Keratinocyte (primary cell): ENCODE measurements at regions not wholly inside any gene's neighbourhood (a gene's known extent, or its start where the extent isn't known, plus 50 kb on each side); places are given as distances from the start of the nearest gene placed in this dataset.

Experiments
- DNase-seq: peaks from one replicate; pipeline ENCODE4 v3.0.0-alpha.2; 2011; ENCODE audit warnings: low read depth, missing footprints, low spot score
- FAIRE-seq: peaks from 2 replicates; lab custom pipeline; 2011; peaks lifted over from hg19 to GRCh38; lab: Jason Lieb, UNC
- H2AFZ ChIP-seq: 2 replicates; pipeline ENCODE4 v1.6.0; 2012; ENCODE audit warnings: low read length, control low read depth, inconsistent platforms; ENCODE audit not compliant: control insufficient read depth
- H3K27ac ChIP-seq: 2 replicates; pipeline ENCODE4 v1.5.1; 2011; ENCODE audit warnings: low read length; ENCODE audit not compliant: control insufficient read depth, insufficient read depth
- H3K27me3 ChIP-seq: 3 replicates; pipeline ENCODE4 v1.6.0; 2011; ENCODE audit warnings: low read length; ENCODE audit not compliant: control insufficient read depth, insufficient read depth; ENCODE audit errors: extremely low read depth
- H3K36me3 ChIP-seq, 2 experiments: 2 replicates in 1 of 2; 3 replicates in 1 of 2; pipeline ENCODE4 v1.5.1; 2011; ENCODE audit warnings: low read length in 2 of 2, mild to moderate bottlenecking in 1 of 2; ENCODE audit not compliant: control insufficient read depth in 2 of 2, insufficient read depth in 2 of 2; ENCODE audit errors: extremely low read depth in 1 of 2
- H3K4me1 ChIP-seq: 3 replicates; pipeline ENCODE4 v1.5.1; 2011; ENCODE audit warnings: low read length; ENCODE audit not compliant: control insufficient read depth, insufficient read depth; ENCODE audit errors: extremely low read depth
- H3K4me2 ChIP-seq: 3 replicates; pipeline ENCODE4 v1.6.0; 2011; ENCODE audit warnings: low read depth, low read length; ENCODE audit not compliant: control insufficient read depth, insufficient read depth; ENCODE audit errors: extremely low read depth
- H3K4me3 ChIP-seq, 3 experiments: fragments of 200-600 bp in 1 of 3; sonication (generic) in 1 of 3; 2 replicates in 2 of 3; 3 replicates in 1 of 3; pipeline ENCODE4 v1.5.1; 2011 to 2016; ENCODE audit warnings: low read length in 3 of 3, mild to moderate bottlenecking in 3 of 3, control low read depth in 2 of 3, inconsistent platforms in 1 of 3, low read depth in 1 of 3, mixed read lengths in 1 of 3, mixed run types in 1 of 3, moderate library complexity in 1 of 3; ENCODE audit not compliant: control insufficient read depth in 2 of 3, insufficient read depth in 2 of 3; ENCODE audit errors: extremely low read depth in 1 of 3
- H3K79me2 ChIP-seq: 2 replicates; pipeline ENCODE4 v1.6.0; 2012; ENCODE audit warnings: low read length; ENCODE audit not compliant: control insufficient read depth, insufficient read depth
- H3K9ac ChIP-seq: 3 replicates; pipeline ENCODE4 v1.6.0; 2011; ENCODE audit warnings: low read length; ENCODE audit not compliant: control insufficient read depth, insufficient read depth; ENCODE audit errors: extremely low read depth
- H3K9me1 ChIP-seq: 3 replicates; pipeline ENCODE4 v1.6.0; 2011; ENCODE audit warnings: low read length; ENCODE audit not compliant: control insufficient read depth, insufficient read depth; ENCODE audit errors: extremely low read depth
- H3K9me3 ChIP-seq: 2 replicates; pipeline ENCODE4 v1.5.1; 2012; ENCODE audit warnings: low read depth, low read length; ENCODE audit not compliant: control insufficient read depth
- H4K20me1 ChIP-seq: 3 replicates; pipeline ENCODE4 v1.6.0; 2011; ENCODE audit warnings: low read length; ENCODE audit not compliant: control insufficient read depth, insufficient read depth; ENCODE audit errors: extremely low read depth
- CTCF ChIP-seq, 3 experiments: IDR thresholded peaks in 1 of 3; conservative IDR thresholded peaks in 1 of 3; optimal IDR thresholded peaks in 1 of 3; 2 replicates in 2 of 3; 3 replicates in 1 of 3; pipeline versions ENCODE3 to v1.5.1; 2011; ENCODE audit warnings: low read length in 3 of 3, mild to moderate bottlenecking in 3 of 3, moderate library complexity in 2 of 3, control low read depth in 1 of 3, inconsistent platforms in 1 of 3; ENCODE audit not compliant: insufficient read depth in 2 of 3; ENCODE audit errors: extremely low read depth in 1 of 3
- EZH2 ChIP-seq: IDR thresholded peaks from one replicate; pipeline ENCODE4 v1.6.1; 2012; ENCODE audit warnings: inconsistent platforms, mild to moderate bottlenecking, low read length, moderate library complexity
- dilution Hi-C: fragments of 300-500 bp; cut with MboI; formaldehyde crosslinking; loops from one replicate; pipeline ENCODE4 v1.7.0; 2020; ENCODE audit warnings: low sequenced_read_pairs; ENCODE audit not compliant: extremely low pct_ligation_motif_present

- TF ChIP-seq CTCF (optimal IDR thresholded peaks at IDR 0.05 in 1 of 3, IDR thresholded peaks at IDR 0.05 in 1 of 3, conservative IDR thresholded peaks at IDR 0.05 in 1 of 3; ENCODE audit: extremely low read depth in 1 of 3, insufficient read depth in 2 of 3, low read length in 3 of 3) (no peak), EZH2 (no peak)
- Histone ChIP-seq H3K4me1 (no peaks in the 10 kb centered on the region), H3K4me3 (no peak overlapping the region), H3K9ac (no peak overlapping the region), H3K36me3 (no peaks in the 10 kb centered on the region), H3K27ac (no peak overlapping the region), H3K27me3 (no peaks in the 10 kb centered on the region), H3K9me3 (no peaks in the 10 kb centered on the region), H3K79me2 (no peaks in the 10 kb centered on the region), H3K9me1 (no peaks in the 10 kb centered on the region), H3K4me2 (no peak overlapping the region), H4K20me1 (no peaks in the 10 kb centered on the region), H2AFZ (no peak overlapping the region)
- no peak for FAIRE-seq
- DNase-seq, result no peak
- dilution Hi-C loops, result no loop called here
These were observed 985.3 kb upstream of the FAT3 start for GRCh38 chr11:91239359-91239758.

- no peak overlapping the region for H3K4me2 ChIP-seq
- no peak for FAIRE-seq
These were observed 993.4 kb upstream of the FAT3 start for GRCh38 chr11:91231226-91231625.

More at GRCh38 chr11:91231226-91231625, 993.4 kb upstream of the FAT3 start:
- TF ChIP-seq EZH2 (no peak), CTCF (optimal IDR thresholded peaks at IDR 0.05 in 1 of 3, IDR thresholded peaks at IDR 0.05 in 1 of 3, conservative IDR thresholded peaks at IDR 0.05 in 1 of 3; ENCODE audit: extremely low read depth in 1 of 3, insufficient read depth in 2 of 3, low read length in 3 of 3) (no peak)
- H3K4me3 ChIP-seq, result no peak overlapping the region
- no peaks in the 10 kb centered on the region for H3K9me3 ChIP-seq
- no peaks in the 10 kb centered on the region for H4K20me1 ChIP-seq
- no peaks in the 10 kb centered on the region for H3K36me3 ChIP-seq
- no peak overlapping the region for H3K9ac ChIP-seq
- dilution Hi-C loops, result no loop called here
- H3K27ac ChIP-seq, result no peak overlapping the region
- H2AFZ ChIP-seq, result no peak overlapping the region
- DNase-seq, result no peak
- no peaks in the 10 kb centered on the region for H3K79me2 ChIP-seq
- no peaks in the 10 kb centered on the region for H3K27me3 ChIP-seq
- H3K9me1 ChIP-seq, result no peaks in the 10 kb centered on the region
- H3K4me1 ChIP-seq, result no peaks in the 10 kb centered on the region
